ENCODE measurements at regions not wholly inside any gene's neighbourhood (a gene's known extent, or its start where the extent isn't known, plus 50 kb on each side); places are given as distances from the start of the nearest gene placed in this dataset.

DNA sequence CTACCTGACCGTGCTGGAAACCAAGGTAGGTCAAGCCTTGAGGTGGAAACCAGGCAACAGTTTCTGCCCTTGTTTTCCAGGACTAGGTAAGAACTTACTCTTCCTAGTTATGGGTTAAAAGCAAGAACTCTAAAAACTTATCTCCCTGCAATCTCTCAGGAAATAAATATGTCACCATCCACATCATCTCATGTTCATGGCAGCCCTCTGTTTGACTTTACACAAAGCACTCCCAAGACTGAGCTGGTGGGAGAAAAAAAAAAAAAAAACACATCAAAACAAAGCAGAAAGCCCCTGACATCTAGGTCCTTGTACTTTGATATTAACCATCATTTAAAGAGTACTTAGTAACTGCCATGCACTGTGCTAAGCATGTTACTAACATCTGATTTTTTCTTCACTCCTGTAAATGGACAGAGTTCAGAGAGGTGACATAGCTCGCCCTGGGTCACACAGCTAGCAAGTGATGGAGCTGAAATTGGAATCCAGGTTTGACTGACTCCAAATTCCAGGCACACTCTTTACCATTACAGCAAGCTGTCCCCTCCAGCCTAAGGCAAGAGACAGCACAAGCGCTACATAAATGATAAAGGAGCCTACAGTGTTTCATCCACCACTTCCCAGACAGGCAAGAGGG is 102.8 kb upstream of the NOCT start:
- no peak for FAIRE-seq
- no peak for TF ChIP-seq POLR2AphosphoS5 (IDR thresholded peaks at IDR 0.05; ENCODE audit: low read depth, low read length)
- no peak for TF ChIP-seq PAX5 (IDR thresholded peaks at IDR 0.05; ENCODE audit: insufficient read depth, low read length, severe bottlenecking)
- TF ChIP-seq POLR2A (IDR thresholded peaks at IDR 0.05; ENCODE audit: low read depth, low read length): no peak
- no peak for TF ChIP-seq SPI1 (IDR thresholded peaks at IDR 0.05; ENCODE audit: low read depth, low read length)
- no peak for TF ChIP-seq TAF1 (IDR thresholded peaks at IDR 0.05; ENCODE audit: low read depth, low read length)
- TF ChIP-seq POU2F2 (IDR thresholded peaks at IDR 0.05; ENCODE audit: low read depth, low read length): no peak

DNA sequence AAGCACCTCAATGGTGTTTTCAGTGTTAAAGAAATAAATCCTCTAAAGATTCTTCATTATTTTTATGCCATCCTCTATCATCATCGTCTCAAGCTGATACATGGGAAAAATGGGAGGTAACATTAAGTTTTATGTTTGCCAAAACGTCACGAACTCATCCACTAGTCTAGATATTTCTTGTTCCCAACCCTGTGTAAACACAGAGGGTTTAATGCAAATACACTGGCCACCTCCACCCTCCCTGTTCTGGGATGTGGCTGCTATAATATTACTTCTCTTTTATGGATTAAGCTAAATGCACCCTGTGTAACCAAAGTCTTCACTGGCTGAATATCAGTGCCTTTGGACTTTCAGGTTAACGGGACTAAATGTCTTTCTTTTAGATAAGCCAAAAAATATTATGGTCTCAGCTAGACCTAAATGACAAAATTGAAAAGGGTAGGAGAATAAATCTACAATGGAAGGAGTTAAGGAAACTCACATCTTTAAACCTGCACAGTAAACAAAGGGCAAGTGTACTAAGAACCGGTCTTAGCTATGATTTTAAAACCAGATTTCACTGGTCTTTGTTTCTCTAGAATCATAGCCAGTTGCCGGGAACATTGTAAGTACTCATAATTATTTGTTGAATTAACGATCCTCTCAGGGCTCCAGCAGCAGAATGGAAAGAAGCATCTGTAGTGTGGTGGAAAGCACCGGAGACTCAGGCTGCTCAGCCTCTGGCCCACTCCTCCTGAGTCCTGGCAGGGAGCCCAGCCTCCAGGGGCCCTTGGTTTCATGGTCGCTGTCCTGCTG is 103.5 kb upstream of the NOCT start:
- TF ChIP-seq POLR2A (IDR thresholded peaks at IDR 0.05; ENCODE audit: low read depth, low read length) (no peak), SPI1 (IDR thresholded peaks at IDR 0.05; ENCODE audit: low read depth, low read length) (no peak), POLR2AphosphoS5 (IDR thresholded peaks at IDR 0.05; ENCODE audit: low read depth, low read length) (no peak), TAF1 (IDR thresholded peaks at IDR 0.05; ENCODE audit: low read depth, low read length) (no peak), PAX5 (IDR thresholded peaks at IDR 0.05; ENCODE audit: insufficient read depth, low read length, severe bottlenecking) (no peak), POU2F2 (IDR thresholded peaks at IDR 0.05; ENCODE audit: low read depth, low read length) (no peak)
- FAIRE-seq (no peak), DNase-seq (ENCODE audit: insufficient read length, low spot score) (no peak)

More for the DNA sequence above, 102.8 kb upstream of the NOCT start:
- no peak for DNase-seq (ENCODE audit: insufficient read length, low spot score)

- DNase-seq (ENCODE audit: insufficient read length, low spot score) (no peak), FAIRE-seq (no peak)
- TF ChIP-seq POU2F2 (IDR thresholded peaks at IDR 0.05; ENCODE audit: low read depth, low read length): no peak
- TF ChIP-seq TAF1 (IDR thresholded peaks at IDR 0.05; ENCODE audit: low read depth, low read length): no peak
- TF ChIP-seq POLR2A (IDR thresholded peaks at IDR 0.05; ENCODE audit: low read depth, low read length): no peak
- no peak for TF ChIP-seq SPI1 (IDR thresholded peaks at IDR 0.05; ENCODE audit: low read depth, low read length)
- no peak for TF ChIP-seq POLR2AphosphoS5 (IDR thresholded peaks at IDR 0.05; ENCODE audit: low read depth, low read length)
- TF ChIP-seq PAX5 (IDR thresholded peaks at IDR 0.05; ENCODE audit: insufficient read depth, low read length, severe bottlenecking): no peak
Measured at GRCh38 chr4:138910914-138911336, 104.7 kb upstream of the NOCT start.

- DNase-seq (ENCODE audit: insufficient read length, low spot score) (no peak), FAIRE-seq (no peak)
- TF ChIP-seq POLR2A (IDR thresholded peaks at IDR 0.05; ENCODE audit: low read depth, low read length) (no peak), TAF1 (IDR thresholded peaks at IDR 0.05; ENCODE audit: low read depth, low read length) (no peak), PAX5 (IDR thresholded peaks at IDR 0.05; ENCODE audit: insufficient read depth, low read length, severe bottlenecking) (no peak), POLR2AphosphoS5 (IDR thresholded peaks at IDR 0.05; ENCODE audit: low read depth, low read length) (no peak), SPI1 (IDR thresholded peaks at IDR 0.05; ENCODE audit: low read depth, low read length) (no peak), POU2F2 (IDR thresholded peaks at IDR 0.05; ENCODE audit: low read depth, low read length) (no peak)
Measured at GRCh38 chr4:138910195-138910913, 105.2 kb upstream of the NOCT start.

DNA sequence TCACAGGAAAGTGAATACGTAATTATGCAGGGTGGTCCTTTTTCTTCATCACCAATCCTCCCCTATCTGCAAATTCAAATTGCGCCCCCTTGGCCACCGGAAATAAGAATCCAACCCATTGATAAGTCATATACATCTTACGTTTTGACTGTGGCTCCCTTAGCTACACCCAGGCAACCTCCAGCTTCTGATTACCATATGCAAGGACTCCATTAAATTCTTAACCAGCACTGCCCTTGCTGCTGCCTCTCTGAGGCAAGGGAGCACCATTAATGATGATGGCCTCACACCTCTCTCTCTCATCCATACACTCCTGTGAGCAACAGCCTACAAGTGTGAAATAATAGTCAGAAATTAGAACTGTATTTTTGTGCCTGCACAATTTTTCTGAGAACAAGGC is 106.0 kb upstream of the NOCT start:
- FAIRE-seq (no peak), DNase-seq (ENCODE audit: insufficient read length, low spot score) (no peak)
- TF ChIP-seq POLR2AphosphoS5 (IDR thresholded peaks at IDR 0.05; ENCODE audit: low read depth, low read length) (no peak), PAX5 (IDR thresholded peaks at IDR 0.05; ENCODE audit: insufficient read depth, low read length, severe bottlenecking) (no peak), POLR2A (IDR thresholded peaks at IDR 0.05; ENCODE audit: low read depth, low read length) (no peak), SPI1 (IDR thresholded peaks at IDR 0.05; ENCODE audit: low read depth, low read length) (no peak), TAF1 (IDR thresholded peaks at IDR 0.05; ENCODE audit: low read depth, low read length) (no peak), POU2F2 (IDR thresholded peaks at IDR 0.05; ENCODE audit: low read depth, low read length) (no peak)

DNA sequence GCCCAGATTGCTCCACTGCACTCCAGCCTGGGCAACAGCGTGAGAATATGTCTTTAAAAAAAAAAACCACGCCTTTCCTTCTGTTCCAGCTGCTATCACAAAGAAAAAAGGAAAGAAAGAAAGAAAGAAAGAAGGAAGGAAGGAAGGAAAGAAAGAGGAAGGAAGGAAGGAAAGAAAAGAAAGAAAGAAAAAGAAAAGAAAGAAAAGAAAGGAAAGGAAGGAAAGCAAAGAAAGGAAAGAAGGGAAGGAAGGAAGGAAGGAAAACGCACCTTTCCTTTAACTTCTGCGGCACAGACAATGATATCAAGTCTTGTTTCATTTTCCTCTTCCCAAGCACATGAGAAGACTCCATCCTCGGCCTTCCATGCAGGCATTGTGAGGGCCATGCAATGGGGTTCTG is 107.4 kb upstream of the NOCT start:
- DNase-seq (ENCODE audit: insufficient read length, low spot score) (no peak), FAIRE-seq (no peak)
- TF ChIP-seq SPI1 (IDR thresholded peaks at IDR 0.05; ENCODE audit: low read depth, low read length): no peak
- no peak for TF ChIP-seq POLR2AphosphoS5 (IDR thresholded peaks at IDR 0.05; ENCODE audit: low read depth, low read length)
- TF ChIP-seq POLR2A (IDR thresholded peaks at IDR 0.05; ENCODE audit: low read depth, low read length): no peak
- no peak for TF ChIP-seq PAX5 (IDR thresholded peaks at IDR 0.05; ENCODE audit: insufficient read depth, low read length, severe bottlenecking)
- no peak for TF ChIP-seq TAF1 (IDR thresholded peaks at IDR 0.05; ENCODE audit: low read depth, low read length)
- TF ChIP-seq POU2F2 (IDR thresholded peaks at IDR 0.05; ENCODE audit: low read depth, low read length): no peak

DNA sequence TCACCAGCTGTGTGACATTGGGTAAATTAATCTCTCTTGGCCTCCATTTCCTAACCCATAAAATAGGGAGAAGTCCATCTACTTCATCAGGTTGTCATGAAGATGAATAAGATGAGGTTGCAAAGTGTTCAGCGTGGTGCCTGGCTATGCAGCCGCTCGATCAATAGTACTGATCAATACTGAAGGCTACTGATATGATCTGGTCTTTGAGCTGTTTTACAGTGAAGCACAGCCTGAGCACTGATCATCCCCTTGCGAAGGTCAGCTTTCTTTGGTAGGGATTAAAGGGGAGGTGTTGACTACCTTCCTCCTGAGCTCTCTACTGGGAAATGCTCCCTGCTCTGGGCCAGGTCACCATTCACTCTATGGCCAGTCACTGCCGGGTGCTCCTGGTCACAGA is 108.4 kb upstream of the NOCT start:
- no peak for DNase-seq (ENCODE audit: insufficient read length, low spot score)
- TF ChIP-seq POLR2A (IDR thresholded peaks at IDR 0.05; ENCODE audit: low read depth, low read length): no peak
- TF ChIP-seq PAX5 (IDR thresholded peaks at IDR 0.05; ENCODE audit: insufficient read depth, low read length, severe bottlenecking): no peak
- no peak for TF ChIP-seq SPI1 (IDR thresholded peaks at IDR 0.05; ENCODE audit: low read depth, low read length)
- no peak for TF ChIP-seq POLR2AphosphoS5 (IDR thresholded peaks at IDR 0.05; ENCODE audit: low read depth, low read length)
- no peak for TF ChIP-seq TAF1 (IDR thresholded peaks at IDR 0.05; ENCODE audit: low read depth, low read length)
- TF ChIP-seq POU2F2 (IDR thresholded peaks at IDR 0.05; ENCODE audit: low read depth, low read length): no peak
- FAIRE-seq: no peak

- FAIRE-seq: no peak
- no peak for TF ChIP-seq POLR2A (IDR thresholded peaks at IDR 0.05; ENCODE audit: low read depth, low read length)
- no peak for TF ChIP-seq POLR2AphosphoS5 (IDR thresholded peaks at IDR 0.05; ENCODE audit: low read depth, low read length)
- no peak for TF ChIP-seq SPI1 (IDR thresholded peaks at IDR 0.05; ENCODE audit: low read depth, low read length)
- no peak for TF ChIP-seq PAX5 (IDR thresholded peaks at IDR 0.05; ENCODE audit: insufficient read depth, low read length, severe bottlenecking)
- TF ChIP-seq POU2F2 (IDR thresholded peaks at IDR 0.05; ENCODE audit: low read depth, low read length): no peak
- TF ChIP-seq TAF1 (IDR thresholded peaks at IDR 0.05; ENCODE audit: low read depth, low read length): no peak
- DNase-seq (ENCODE audit: insufficient read length, low spot score): no peak
Measured at GRCh38 chr4:138904793-138905192, 110.8 kb upstream of the NOCT start.

GRCh38 chr4:138903185-138903584 is 112.4 kb upstream of the NOCT start:
- no peak for DNase-seq (ENCODE audit: insufficient read length, low spot score)
- TF ChIP-seq TAF1 (IDR thresholded peaks at IDR 0.05; ENCODE audit: low read depth, low read length): no peak
- no peak for TF ChIP-seq SPI1 (IDR thresholded peaks at IDR 0.05; ENCODE audit: low read depth, low read length)
- no peak for TF ChIP-seq POLR2AphosphoS5 (IDR thresholded peaks at IDR 0.05; ENCODE audit: low read depth, low read length)
- no peak for TF ChIP-seq POU2F2 (IDR thresholded peaks at IDR 0.05; ENCODE audit: low read depth, low read length)
- no peak for TF ChIP-seq POLR2A (IDR thresholded peaks at IDR 0.05; ENCODE audit: low read depth, low read length)
- no peak for TF ChIP-seq PAX5 (IDR thresholded peaks at IDR 0.05; ENCODE audit: insufficient read depth, low read length, severe bottlenecking)
- no peak for FAIRE-seq

All from GM12891 (cell line).